ENCODE measurements at regions not wholly inside any gene's neighbourhood (a gene's known extent, or its start where the extent isn't known, plus 50 kb on each side); places are given as distances from the start of the nearest gene placed in this dataset.

- TF ChIP-seq POLR2A (IDR thresholded peaks at IDR 0.05) (no peak), CTCF (IDR thresholded peaks at IDR 0.05) (no peak)
These were observed 169.0 kb downstream of the ABHD5 start for GRCh38 chr3:43859766-43860165.
